Left colon (tissue), 2 donors: ENCODE measurements at regions not wholly inside any gene's neighbourhood (a gene's known extent, or its start where the extent isn't known, plus 50 kb on each side); places are given as distances from the start of the nearest gene placed in this dataset.
A peak's percentile ranks its signal among the peaks of the same experiment; 100 is the strongest.

Experiments used
- ATAC-seq: fragments of 200-7000 bp; cut with Tn5 transposase; one replicate; pipeline ENCODE4 v1.9.1; 2020; ENCODE audit warnings: mild to moderate bottlenecking, moderate library complexity
- DNase-seq, 2 donors: peaks; one replicate each; pipeline ENCODE4 v3.0.0-alpha.2; 2020
- intact Hi-C, 2 donors: fragments of 100-400 bp; cut with DNase I in 1 of 2; cut with micrococcal nuclease in 1 of 2; formaldehyde crosslinking; loops; one replicate each; pipeline versions ENCODE4 v1.11.2 to v1.14.0; 2022; cut with DNase I, micrococcal nuclease
- donor health status: DM: no; HTN: no; CAD: no.
- donor health status: DM: yes; HTN: yes; CAD: no.

DNA sequence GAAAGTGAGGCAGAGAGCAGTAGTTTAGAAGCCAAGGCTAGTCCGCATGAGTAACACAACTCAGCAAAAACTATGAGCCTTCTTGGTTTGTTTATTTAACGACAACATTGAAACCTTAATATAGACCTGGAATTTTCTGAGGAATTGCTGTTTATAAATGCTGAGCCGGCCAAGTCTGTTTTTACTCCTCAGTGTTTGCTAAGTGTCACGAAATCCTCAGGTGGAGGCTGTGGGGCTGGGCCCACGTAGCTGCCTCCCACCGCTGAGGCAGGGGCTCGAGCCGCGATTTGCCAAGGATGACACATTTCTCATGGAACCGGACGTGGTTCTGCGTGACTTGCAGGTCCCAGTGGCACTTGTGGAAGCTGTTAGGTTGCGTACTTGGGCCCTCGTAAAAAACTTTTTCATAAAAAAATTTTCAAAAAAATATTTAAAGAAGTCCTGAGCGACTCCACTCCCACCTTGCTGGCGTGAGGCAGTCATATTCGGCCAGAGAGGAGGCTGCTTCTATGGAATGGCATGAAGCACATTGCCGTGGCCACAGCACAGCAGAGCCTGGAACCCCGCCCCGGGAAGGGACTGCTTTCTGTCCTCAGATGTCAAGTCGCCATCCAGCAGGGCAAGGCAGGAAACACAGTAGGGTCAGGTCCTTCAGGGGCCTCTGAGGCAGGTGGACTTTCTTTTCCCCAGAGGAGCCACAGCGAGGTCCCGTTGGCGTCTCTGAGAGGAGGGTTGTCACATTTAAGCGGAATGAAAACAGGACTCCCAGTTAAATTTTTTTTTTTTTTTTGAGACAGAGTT, 64.8 kb upstream of the PCSK6 start:
- intact Hi-C loops: no loop called here
- DNase-seq (no peak), ATAC-seq (no peak)

- intact Hi-C loops: no loop called here
- DNase-seq (no peak), ATAC-seq (no peak)
Measured at GRCh38 chr15:101551696-101552591, 62.4 kb upstream of the PCSK6 start.

DNA sequence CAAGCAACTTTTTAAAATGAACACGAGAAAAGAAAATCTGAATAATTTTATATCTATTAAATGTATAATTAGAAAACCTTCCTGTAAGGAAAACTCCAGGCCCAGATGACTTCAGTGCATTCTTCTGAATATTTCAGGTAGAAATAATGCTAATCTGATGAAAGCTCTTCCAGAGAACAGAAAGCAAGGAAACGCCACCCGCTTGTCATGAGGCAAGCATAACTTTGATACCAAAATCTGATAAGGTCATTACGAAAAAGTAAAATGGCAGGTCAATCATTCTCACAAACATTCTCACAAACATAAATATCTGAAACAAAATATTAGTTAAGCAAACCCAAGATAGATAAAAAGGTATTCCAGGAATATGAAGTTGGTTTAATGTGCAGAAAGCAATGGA, 60.6 kb upstream of the PCSK6 start:
- no peak for ATAC-seq
- intact Hi-C loops: no loop called here

DNA sequence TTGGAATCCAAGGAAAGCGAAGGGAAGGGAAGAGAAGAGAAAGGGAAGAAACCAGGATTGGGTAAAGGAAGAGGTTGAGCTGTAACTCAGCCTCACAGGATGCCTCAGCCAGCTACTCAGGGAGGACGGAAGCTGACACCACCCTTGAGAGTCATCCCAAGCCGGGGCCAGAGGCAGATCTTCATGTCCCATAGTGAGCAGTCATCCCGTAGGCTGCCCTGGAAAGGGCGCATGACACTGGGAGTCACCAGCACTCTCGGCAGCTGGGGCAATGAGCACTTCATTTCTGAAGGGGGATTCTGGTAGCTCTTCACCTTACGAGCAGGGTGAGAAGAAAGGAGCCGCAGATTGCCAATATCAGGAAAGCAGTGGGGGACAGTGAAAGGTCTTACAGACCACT, 60.1 kb upstream of the PCSK6 start:
- intact Hi-C loops: no loop called here
- ATAC-seq (no peak), DNase-seq (no peak)

More for the DNA sequence above, 60.6 kb upstream of the PCSK6 start:
- DNase-seq: no peak

GRCh38 chr15:101547737-101548136, 58.2 kb upstream of the PCSK6 start:
- DNase-seq (no peak), ATAC-seq (no peak)
- intact Hi-C loops: no loop called here

DNA sequence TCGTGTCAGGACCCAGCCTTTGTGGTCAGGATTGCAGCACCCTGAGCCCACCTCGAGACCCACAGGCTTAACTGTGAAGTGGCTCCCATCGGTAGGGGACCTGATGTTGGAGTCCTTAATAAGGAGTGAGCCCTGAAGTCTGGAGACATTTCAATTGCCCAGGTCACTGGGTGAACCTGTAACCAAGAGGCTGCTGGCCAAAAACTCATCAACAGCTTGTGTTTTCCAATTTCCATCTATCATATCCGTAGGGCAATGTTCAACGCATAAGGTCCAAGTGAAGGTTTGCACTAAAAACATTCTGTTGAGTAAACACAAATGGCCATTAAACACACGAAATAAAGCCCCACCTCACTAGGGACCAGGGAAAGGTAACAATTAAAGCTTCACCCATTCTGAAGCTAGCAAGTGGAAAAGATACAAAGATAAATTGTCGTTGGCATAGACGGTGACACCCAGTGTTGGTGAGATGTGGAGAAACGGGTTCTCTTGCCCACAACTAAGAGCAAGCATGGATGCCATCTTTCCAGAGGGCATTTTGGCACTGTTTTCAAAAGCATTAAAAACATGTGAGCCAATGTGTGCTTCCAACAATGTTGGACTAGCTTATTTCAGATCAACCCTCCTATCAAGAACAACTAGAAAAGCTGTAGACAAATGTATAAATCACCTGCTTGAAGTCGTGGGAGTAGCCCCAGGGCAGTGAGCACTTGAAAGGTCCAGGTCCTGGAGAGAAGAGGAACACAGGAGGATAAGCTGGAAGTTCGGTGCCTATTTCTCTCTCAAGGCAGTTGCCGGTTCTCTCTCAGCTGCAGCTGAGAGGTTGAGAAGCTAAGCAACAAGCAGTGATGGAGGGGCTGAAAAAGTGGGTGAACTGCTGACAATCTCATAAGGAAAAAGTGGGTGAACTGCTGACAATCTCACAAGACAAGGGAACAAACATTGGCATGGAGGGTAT, 56.3 kb upstream of the PCSK6 start:
- ATAC-seq: peak; percentile 66
- intact Hi-C loops: no loop called here
- DNase-seq: no peak

GRCh38 chr15:101544613-101544945, 55.1 kb upstream of the PCSK6 start:
- no peak for DNase-seq
- intact Hi-C loops: no loop called here
- ATAC-seq: no peak

DNA sequence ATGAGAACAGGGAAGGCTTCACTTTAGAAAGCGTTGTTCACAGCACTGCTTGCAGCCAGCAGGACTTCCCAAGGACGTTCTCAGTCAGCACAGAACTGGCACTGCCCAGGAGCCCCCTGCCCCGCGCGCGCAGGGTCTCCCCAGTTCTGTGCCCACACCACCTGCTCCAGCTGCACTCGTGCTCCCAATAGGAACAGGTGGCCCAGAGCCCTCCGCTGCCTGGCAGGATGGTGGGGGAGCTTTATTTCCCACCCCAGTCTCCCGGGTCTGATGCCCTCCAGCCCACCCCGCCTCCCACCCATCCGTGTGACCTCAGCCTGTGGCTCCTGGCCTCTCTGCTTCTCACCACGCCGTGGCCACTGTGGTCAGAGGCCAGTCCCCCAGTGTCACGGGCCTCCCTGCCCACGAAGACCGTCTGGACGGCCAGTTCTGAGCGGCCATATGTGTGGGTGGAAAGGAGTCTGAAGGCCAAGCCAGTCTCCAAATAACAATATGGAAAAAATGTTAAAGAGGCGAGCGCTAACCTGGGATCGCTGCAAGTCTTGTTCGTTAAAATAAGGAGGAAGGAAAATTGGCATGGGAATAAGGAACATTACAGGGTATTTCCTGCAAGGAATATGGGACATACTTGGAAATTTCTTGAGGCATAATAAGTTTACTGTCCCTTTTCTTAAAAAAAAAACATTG, 54.6 kb upstream of the PCSK6 start:
- DNase-seq (no peak), ATAC-seq (no peak)
- intact Hi-C loops: no loop called here

DNA sequence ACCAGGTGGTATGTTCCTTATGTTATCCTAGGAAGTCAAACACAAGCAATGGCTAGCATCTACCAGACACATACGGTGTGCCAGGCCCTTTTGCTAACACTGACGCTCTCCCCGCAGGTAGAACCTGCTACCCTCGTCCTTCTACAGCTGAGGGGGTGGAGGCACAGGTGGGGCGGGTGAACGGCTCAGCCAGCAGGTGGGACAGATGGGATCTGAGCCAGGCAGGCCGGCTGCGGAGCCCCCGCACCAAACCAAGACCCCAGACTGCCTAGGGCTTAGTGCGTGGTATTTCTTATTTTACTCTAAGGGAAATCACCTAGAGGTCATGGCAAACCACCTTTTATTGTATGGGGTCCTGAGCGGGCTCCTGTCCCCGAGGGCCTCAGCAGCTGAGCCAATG, 53.9 kb upstream of the PCSK6 start:
- ATAC-seq: no peak
- no peak for DNase-seq
- intact Hi-C loops: no loop called here

GRCh38 chr15:101543026-101543390, 53.5 kb upstream of the PCSK6 start:
- intact Hi-C loops: no loop called here
- no peak for DNase-seq
- ATAC-seq: no peak

GRCh38 chr15:101542306-101543025, 53.0 kb upstream of the PCSK6 start:
- intact Hi-C loops: no loop called here
- no peak for ATAC-seq
- no peak for DNase-seq

DNA sequence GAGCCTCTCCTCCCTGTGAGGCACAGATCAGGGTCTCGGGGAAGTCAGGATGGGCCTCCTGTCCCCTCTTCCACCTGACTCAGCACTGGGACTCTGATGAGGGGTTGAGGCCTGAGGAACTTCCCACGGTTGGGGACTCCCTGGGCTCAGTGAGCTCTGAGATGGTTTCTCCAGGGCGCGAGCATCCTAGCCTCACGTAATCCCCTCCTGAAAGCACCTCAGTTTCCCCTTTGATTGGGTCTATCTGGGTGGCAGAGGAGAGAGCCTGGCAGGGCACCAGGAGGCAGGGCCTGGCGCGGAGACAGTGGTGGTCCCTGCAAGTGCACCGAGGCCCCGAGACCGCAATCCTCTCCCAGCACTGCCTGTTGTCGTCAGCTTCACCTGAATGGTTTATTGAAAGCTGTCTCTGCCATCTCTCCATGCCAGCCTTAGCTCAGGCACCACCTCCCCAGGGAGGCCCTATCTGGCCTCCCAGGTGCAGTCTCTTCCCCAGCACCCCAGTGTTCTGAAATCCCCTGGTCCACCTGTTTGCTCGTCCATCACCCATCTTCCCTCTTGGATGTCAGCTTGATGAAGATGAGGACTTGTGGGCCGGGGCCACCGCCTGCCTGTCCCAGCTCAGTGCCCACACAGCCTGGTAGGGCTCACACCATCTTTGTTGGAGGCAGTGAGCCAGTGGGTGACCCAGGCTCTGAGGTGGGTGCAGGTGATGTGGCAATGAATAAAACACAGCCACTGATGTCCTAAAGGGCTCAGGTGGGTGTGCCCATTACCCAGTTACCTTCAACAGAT, 52.2 kb upstream of the PCSK6 start:
- DNase-seq (no peak), ATAC-seq (no peak)
- intact Hi-C loops: no loop called here

GRCh38 chr15:101540480-101541239, 51.2 kb upstream of the PCSK6 start:
- no peak for ATAC-seq
- DNase-seq: no peak
- intact Hi-C loops: no loop called here

DNA sequence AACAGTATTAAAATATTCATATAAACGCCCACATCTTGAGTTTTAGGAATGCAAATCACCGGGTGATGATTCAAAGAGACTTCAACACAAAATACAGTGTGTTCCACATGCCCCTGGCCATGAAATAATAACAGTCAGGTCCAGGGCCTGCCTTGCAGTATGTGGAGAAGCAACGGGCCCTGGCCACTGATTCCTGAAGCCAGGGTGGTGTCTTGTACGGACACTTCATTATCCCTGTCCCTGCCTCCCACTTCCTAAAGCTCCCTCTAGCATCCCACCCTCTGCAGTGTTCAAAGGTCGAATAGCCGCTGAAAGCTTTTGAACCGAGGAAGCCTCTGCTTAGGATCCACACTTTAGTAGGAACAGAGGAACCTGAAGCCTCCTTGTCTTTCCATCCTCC, 50.4 kb upstream of the PCSK6 start:
- no peak for DNase-seq

GRCh38 chr15:101539492-101539891, 50.0 kb upstream of the PCSK6 start:
- intact Hi-C loops: no loop called here
- ATAC-seq (no peak), DNase-seq (no peak)

More for the DNA sequence above, 50.4 kb upstream of the PCSK6 start:
- intact Hi-C loops: no loop called here
- ATAC-seq: no peak
